ENCODE measurements at regions not wholly inside any gene's neighbourhood (a gene's known extent, or its start where the extent isn't known, plus 50 kb on each side); places are given as distances from the start of the nearest gene placed in this dataset.
"Not testable (repeated sequence)": the region's sequence is repeated elsewhere in the genome, so short reads cannot be mapped to it uniquely, and the experiment has no call there.

DNA sequence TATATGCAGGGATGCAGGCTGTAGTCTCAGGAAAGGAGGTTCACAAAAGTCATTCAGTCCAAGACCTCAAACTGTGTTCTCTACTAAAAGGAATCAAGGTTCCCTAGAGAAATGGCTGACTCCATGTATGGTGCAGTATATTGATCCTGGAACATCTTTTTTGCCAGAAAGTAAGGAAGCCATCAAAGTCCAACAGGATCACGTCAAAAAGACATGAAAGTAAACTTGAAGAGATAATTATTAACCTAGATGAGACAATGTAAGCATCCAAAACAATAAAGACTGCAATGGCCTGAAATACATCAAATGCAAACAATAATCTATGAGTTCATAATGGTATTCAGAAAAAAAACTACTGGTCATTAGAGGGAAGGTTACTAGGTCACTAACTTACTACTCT lies 115.6 kb upstream of the FABP2 start:
- not testable (repeated sequence) for ATAC-seq; DNase-seq (ENCODE audit: low spot score in 2 of 2); H3K36me3 Mint-ChIP-seq; H3K4me3 Mint-ChIP-seq; H3K27ac Mint-ChIP-seq; H3K9me3 Mint-ChIP-seq; H3K4me1 Mint-ChIP-seq

DNA sequence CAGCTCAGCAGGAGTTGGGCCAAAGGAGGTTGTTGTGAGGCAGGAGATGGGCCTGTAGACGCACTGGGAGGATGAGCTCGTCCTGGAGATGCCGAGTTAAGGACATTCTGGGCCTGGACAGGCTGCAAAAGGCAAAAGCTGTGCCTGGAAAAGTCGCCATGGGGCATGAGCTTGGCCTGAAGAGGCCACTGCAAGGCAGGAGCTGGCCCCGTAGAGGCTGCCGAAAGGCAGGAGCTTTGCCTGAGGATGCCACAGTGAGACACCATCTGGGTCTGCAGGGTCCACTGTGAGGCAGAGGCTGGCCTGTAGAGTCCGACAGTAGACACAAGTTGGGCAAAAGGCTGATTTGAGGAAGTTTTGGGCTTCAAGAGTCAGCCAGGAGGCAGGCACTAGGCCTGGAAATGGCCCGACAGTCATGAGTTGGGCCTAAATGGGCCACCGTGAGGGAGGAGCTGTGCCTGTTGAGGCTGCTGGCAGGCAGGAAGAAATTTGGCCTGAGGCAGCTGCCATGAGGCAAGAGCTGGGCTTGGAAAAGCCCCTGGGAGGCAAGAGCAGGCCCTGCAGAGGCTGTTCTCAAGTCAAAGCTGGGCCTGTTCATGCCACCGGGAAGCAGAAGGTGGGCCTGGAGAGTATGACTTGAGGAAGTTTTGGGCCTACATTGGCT lies 86.8 kb upstream of the FABP2 start:
- H3K9me3 Mint-ChIP-seq, ATAC-seq: not testable (repeated sequence)
- H3K27ac Mint-ChIP-seq, result peak overlapping the region; percentile 75

DNA sequence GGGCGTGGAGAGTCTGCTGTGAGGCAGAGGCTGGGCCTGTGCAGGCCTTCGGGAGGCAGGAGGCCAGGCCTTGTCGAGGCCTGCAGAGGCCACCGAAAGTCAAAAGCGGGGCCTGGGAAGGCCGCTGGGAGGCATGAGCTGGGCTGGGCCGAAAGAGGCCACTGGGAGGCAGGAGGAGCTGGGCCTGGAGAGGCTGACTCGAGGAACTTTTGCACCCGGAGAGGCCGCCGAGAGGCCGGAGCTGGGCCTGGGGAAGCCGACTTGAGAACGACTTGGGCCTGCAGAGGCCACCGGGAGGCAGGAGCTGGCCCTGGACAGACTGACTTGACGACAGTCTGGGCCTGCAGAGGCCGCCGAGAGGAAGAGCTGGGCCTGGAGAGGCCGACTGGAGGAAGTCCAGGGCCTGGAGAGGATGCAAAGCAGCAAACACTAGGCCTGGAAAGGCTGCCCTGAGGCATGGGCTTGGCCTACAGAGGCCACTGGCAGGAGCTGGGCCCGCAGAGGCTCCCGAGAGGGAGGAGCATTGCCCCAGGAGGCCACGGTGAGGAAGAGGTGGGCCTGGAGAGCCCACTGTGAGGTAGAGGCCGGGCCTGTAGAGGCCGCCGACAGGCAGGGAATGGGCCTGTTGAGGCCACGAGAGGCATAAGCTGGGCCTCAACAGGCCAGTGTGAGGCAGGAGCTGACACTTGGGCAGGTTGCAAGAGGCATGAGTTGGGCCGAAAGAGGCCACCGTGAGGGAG lies 85.0 kb upstream of the FABP2 start:
- H3K36me3 Mint-ChIP-seq, H3K27ac Mint-ChIP-seq: not testable (repeated sequence)

More for the DNA sequence above, 86.8 kb upstream of the FABP2 start:
- H3K36me3 Mint-ChIP-seq; DNase-seq (ENCODE audit: low spot score in 2 of 2); H3K4me3 Mint-ChIP-seq; H3K4me1 Mint-ChIP-seq: not testable (repeated sequence)

DNA sequence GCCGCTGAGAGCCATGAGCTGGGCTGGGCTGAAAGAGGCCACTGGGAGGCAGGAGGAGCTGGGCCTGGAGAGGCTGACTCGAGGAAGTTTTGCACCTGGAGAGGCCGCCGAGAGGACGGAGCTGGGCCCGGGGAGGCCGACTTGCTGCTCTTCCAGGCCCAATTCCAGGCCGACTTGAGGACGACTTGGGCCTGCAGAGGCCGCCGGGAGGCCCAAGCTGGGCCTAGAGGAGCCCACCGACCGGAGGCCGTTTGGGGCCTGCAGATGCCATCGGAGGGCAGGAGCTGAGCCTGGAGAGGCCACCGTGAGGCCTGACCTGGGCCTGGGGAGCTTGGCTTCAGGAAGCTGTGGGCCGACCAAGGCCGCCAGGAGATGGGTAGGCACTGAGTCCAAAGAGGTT lies 84.1 kb upstream of the FABP2 start:
- not testable (repeated sequence) for H3K4me1 Mint-ChIP-seq; H3K27ac Mint-ChIP-seq; H3K9me3 Mint-ChIP-seq; H3K4me3 Mint-ChIP-seq; DNase-seq (ENCODE audit: low spot score in 2 of 2); ATAC-seq; H3K36me3 Mint-ChIP-seq

More for the DNA sequence above, 85.0 kb upstream of the FABP2 start:
- not testable (repeated sequence) for DNase-seq (ENCODE audit: low spot score in 2 of 2); H3K4me3 Mint-ChIP-seq; H3K9me3 Mint-ChIP-seq; H3K4me1 Mint-ChIP-seq; ATAC-seq

DNA sequence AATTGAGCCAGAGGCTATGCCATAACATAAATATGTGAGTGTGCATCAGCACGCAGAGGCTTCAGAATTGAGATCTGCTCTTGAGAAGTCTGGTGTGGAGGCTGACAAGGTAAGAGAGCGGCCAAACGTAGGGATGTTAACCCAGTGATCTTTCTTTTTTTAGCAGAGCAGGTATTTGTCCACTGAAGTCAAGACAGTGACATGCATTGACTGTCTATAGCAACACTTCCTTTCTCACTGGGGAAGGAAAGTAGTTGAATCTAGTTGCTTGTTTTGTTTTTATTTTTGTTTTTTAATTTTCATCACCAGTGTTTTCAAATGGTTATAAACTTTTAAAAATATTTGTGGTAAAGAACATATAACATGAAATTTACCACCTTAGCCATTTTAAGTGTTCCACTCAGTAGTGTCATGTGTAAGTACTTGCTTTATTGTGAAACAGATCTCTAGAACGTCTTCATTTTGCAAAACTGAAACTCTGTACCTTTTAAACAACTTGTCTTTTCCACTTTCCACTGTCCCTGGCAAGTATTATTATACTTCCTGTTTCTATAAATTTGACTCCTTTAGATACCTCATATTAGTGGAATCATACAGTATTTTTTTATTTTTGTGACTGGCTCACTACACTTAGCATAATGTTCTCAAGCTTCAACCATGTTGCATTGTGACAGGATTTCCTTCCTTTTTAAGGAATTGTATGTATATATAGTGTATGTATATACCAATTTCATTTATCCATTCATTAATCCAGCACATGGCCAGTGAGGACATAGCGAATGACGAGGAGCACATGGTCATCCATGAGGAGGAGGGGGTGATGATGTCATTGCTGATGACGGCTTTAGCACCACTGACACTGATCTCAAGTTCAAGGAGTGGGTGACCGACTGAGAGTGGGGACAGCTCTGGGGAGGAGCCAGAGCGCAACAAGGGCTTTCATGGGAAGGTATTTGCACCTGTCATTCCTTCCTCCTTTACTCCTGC lies 80.7 kb upstream of the FABP2 start:
- ATAC-seq, H3K27ac Mint-ChIP-seq: not testable (repeated sequence)

DNA sequence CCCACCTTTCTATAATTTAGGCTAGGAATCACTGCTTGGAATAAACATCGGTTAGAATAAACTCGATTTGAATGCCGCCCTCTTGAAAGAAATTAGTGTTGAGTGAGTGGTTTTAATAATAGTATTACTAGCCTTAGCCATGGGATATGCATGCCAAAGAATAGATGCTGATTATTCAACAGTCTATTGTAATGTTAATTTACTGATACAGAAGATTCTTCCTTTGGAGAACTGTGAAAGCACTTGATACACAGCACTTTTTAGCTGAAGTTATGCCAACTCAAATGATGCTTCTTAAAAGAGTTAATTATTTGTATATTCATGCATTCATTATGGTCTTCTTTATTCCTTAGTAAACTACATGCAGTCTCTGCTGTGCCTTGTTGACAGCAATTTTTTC lies 73.8 kb upstream of the FABP2 start:
- DNase-seq (ENCODE audit: low spot score in 2 of 2); H3K9me3 Mint-ChIP-seq; H3K27ac Mint-ChIP-seq; H3K36me3 Mint-ChIP-seq; ATAC-seq; H3K4me1 Mint-ChIP-seq; H3K4me3 Mint-ChIP-seq: not testable (repeated sequence)

More for the DNA sequence above, 80.7 kb upstream of the FABP2 start:
- DNase-seq (ENCODE audit: low spot score in 2 of 2); H3K36me3 Mint-ChIP-seq; H3K9me3 Mint-ChIP-seq; H3K4me3 Mint-ChIP-seq; H3K4me1 Mint-ChIP-seq: not testable (repeated sequence)

DNA sequence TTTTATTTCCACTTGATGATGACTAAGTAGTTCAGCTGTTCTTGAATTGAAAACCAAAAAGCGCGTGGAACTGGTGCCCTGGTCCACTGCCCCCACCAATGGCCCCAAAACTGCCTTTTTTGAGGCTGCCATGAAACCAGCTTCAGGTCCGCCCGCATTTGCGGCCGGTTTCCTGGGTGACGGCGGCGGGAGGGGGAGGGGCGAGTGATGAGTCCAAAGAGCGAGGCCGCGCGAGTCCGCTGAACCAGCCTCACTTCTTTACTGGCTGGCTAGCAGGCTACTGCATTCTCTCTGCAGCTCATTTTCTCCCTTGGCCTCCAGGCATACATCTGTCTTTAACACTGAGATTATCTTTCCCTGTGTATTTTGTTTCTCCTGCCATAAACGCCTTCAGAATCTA lies 72.9 kb upstream of the FABP2 start:
- ATAC-seq (no peak), DNase-seq (ENCODE audit: low spot score in 2 of 2) (no peak)
- no peaks in the 10 kb centered on the region for H3K4me1 Mint-ChIP-seq
- H3K36me3 Mint-ChIP-seq, result no peaks in the 10 kb centered on the region
- H3K9me3 Mint-ChIP-seq, result no peaks in the 10 kb centered on the region
- no peak overlapping the region for H3K4me3 Mint-ChIP-seq
- H3K27ac Mint-ChIP-seq, result no peak overlapping the region

DNA sequence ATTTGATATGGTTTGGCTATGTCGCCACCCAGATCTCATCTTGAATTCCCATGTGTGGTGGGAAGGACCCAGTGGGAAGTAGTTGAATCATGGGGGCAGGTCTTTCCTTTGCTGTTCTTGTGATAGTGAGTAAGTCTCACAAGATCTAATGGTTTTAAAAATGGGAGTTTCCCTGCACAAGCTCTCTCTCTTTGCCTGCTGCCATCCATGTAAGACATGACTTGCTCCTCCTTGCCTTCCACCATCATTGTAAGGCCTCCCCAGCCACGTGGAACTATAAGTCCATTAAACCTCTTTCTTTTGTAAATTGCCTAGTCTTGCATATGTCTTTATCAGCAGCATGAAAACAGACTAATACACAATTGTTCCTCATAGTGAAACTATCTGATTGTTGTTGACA lies 66.9 kb upstream of the FABP2 start:
- DNase-seq (ENCODE audit: low spot score in 2 of 2); ATAC-seq; H3K36me3 Mint-ChIP-seq; H3K27ac Mint-ChIP-seq; H3K4me1 Mint-ChIP-seq; H3K9me3 Mint-ChIP-seq; H3K4me3 Mint-ChIP-seq: not testable (repeated sequence)

DNA sequence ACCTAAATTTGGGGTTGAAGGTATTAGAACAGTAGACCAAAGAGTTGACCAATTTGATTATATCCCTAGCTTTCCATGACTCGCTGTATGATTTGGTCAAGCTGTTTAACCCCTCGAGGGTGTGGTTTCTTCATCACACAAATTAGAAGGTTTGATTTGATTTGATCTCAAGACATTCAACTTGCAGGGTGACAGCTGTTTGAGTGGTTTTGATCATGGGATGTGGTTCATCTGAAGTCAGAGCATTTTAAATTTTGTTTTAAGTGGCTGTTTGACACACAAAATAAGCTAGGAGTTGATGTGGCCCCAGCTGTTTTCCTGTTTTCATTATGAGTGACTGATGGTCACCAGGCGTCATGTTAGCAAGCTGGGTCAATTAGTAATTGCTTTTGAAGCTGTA lies 52.7 kb upstream of the FABP2 start:
- not testable (repeated sequence) for DNase-seq (ENCODE audit: low spot score in 2 of 2); H3K27ac Mint-ChIP-seq; H3K36me3 Mint-ChIP-seq; H3K9me3 Mint-ChIP-seq; ATAC-seq; H3K4me3 Mint-ChIP-seq
- H3K4me1 Mint-ChIP-seq, result peaks cover 11% of the 10 kb centered on the region

DNA sequence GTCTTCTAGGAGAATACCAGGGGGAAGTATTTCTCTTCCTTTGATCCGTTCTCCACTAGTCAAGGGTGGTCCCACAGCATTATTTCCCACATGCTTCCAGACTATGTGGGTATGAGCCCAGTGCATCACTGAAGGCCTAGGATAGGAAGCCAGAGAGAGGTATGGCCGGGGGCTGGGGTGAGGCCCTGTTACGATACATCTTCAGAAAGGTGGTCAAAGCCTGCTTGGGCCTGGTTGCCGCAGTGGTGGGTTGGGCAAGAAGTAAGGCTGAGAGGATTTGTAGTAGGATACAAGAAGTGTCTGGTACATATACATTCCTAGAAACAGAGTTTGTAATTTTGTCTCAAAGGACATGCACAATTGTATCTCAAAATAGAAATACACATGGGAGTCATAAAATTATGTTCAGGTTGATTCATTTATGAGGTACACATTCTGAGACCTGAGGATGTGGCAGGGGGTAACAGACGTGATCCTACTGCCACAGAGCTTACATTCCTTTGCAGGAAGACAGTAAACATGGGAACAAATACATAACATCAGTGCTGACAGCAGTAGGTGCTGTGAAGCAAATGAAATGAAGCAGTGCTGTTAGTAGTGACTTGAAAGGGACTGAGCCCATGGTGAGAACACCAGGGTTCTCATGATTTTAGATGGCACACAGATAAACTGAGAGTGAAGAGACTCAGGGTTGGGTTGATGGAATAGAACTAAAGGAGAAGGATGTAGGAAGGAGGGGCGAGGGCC lies 50.6 kb upstream of the FABP2 start:
- not testable (repeated sequence) for DNase-seq (ENCODE audit: low spot score in 2 of 2); H3K9me3 Mint-ChIP-seq; H3K27ac Mint-ChIP-seq; H3K4me3 Mint-ChIP-seq; H3K36me3 Mint-ChIP-seq; ATAC-seq
- H3K4me1 Mint-ChIP-seq, result peaks cover 11% of the 10 kb centered on the region
